ENCODE measurements at regions not wholly inside any gene's neighbourhood (a gene's known extent, or its start where the extent isn't known, plus 50 kb on each side); places are given as distances from the start of the nearest gene placed in this dataset.

DNA sequence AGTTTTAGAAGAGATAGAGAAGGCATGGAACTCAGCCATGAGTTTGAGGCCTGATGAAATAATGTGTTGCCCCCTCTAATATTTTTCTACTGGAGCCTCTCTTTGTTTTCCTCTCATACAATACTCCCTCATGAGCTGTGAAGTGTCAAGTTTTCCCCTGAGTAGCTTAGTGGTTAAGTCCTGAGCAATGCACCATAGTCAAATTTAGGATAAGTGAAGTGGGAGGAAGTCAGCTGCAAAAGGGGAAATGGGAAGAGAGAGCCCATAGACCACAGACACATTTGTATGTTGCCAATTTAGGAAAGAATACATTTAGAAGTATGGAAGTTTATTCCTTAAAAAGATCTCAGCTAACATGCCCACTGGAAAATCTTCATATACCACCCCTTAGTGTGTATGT is 171.5 kb upstream of the NREP start:
- no peaks in the 10 kb centered on the region for H3K4me1 ChIP-seq (ENCODE audit: insufficient read depth, low read length)
- no peaks in the 10 kb centered on the region for H3K9me3 ChIP-seq (ENCODE audit: control insufficient read depth in 1 of 2, insufficient read depth in 1 of 2, low read length in 2 of 2)
- Mint-ChIP-seq H3K9me3 (no peaks in the 10 kb centered on the region), H3K36me3 (ENCODE audit: low read depth) (no peaks in the 10 kb centered on the region), H3K4me1 (ENCODE audit: low read depth) (no peaks in the 10 kb centered on the region), H3K27me3 (no peaks in the 10 kb centered on the region), H3K27ac (no peak overlapping the region), H3K4me3 (no peak overlapping the region)
- DNase-seq: peak in 2 of 14 experiments; percentile 4 to 9
- no peak for ATAC-seq (ENCODE audit: poor library complexity)
- no peak overlapping the region for H3K27ac ChIP-seq (ENCODE audit: low read depth in 1 of 2, low read length in 2 of 2)
- TF ChIP-seq, protein P1, sequence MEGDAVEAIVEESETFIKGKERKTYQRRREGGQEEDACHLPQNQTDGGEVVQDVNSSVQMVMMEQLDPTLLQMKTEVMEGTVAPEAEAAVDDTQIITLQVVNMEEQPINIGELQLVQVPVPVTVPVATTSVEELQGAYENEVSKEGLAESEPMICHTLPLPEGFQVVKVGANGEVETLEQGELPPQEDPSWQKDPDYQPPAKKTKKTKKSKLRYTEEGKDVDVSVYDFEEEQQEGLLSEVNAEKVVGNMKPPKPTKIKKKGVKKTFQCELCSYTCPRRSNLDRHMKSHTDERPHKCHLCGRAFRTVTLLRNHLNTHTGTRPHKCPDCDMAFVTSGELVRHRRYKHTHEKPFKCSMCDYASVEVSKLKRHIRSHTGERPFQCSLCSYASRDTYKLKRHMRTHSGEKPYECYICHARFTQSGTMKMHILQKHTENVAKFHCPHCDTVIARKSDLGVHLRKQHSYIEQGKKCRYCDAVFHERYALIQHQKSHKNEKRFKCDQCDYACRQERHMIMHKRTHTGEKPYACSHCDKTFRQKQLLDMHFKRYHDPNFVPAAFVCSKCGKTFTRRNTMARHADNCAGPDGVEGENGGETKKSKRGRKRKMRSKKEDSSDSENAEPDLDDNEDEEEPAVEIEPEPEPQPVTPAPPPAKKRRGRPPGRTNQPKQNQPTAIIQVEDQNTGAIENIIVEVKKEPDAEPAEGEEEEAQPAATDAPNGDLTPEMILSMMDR (IDR thresholded peaks at IDR 0.05): no peak
- intact Hi-C loops (cut with DNase I, micrococcal nuclease): no loop called here
- ChIA-PET CTCF (no interaction called here), POLR2A (no interaction called here)
- H3K27me3 ChIP-seq (ENCODE audit: control insufficient read depth in 1 of 2, insufficient read depth in 2 of 2, low read length in 2 of 2): no peaks in the 10 kb centered on the region
- no peak overlapping the region for H3K4me3 ChIP-seq (ENCODE audit: low read length)
- no peaks in the 10 kb centered on the region for H3K36me3 ChIP-seq (ENCODE audit: insufficient read depth, low read length)

- Histone ChIP-seq H3K9me3 (ENCODE audit: control insufficient read depth in 1 of 2, insufficient read depth in 1 of 2, low read length in 2 of 2) (no peaks in the 10 kb centered on the region), H3K4me3 (ENCODE audit: low read length) (no peak overlapping the region), H3K4me1 (ENCODE audit: insufficient read depth, low read length) (no peaks in the 10 kb centered on the region), H3K36me3 (ENCODE audit: insufficient read depth, low read length) (no peaks in the 10 kb centered on the region), H3K27ac (ENCODE audit: low read depth in 1 of 2, low read length in 2 of 2) (no peak overlapping the region), H3K27me3 (ENCODE audit: control insufficient read depth in 1 of 2, insufficient read depth in 2 of 2, low read length in 2 of 2) (no peaks in the 10 kb centered on the region)
- no peak overlapping the region for H3K4me3 Mint-ChIP-seq
- H3K9me3 Mint-ChIP-seq: no peaks in the 10 kb centered on the region
- H3K4me1 Mint-ChIP-seq (ENCODE audit: low read depth): no peaks in the 10 kb centered on the region
- H3K27ac Mint-ChIP-seq: no peak overlapping the region
- intact Hi-C loops (cut with DNase I, micrococcal nuclease): no loop called here
- ATAC-seq (ENCODE audit: poor library complexity): no peak
- no peaks in the 10 kb centered on the region for H3K27me3 Mint-ChIP-seq
- no peak for DNase-seq
- no peaks in the 10 kb centered on the region for H3K36me3 Mint-ChIP-seq (ENCODE audit: low read depth)
- CTCF ChIA-PET: no interaction called here
- POLR2A ChIA-PET: no interaction called here
- TF ChIP-seq, protein P1 (IDR thresholded peaks at IDR 0.05): no peak
Observed at GRCh38 chr5:111927191-111927590, 170.2 kb upstream of the NREP start.

DNA sequence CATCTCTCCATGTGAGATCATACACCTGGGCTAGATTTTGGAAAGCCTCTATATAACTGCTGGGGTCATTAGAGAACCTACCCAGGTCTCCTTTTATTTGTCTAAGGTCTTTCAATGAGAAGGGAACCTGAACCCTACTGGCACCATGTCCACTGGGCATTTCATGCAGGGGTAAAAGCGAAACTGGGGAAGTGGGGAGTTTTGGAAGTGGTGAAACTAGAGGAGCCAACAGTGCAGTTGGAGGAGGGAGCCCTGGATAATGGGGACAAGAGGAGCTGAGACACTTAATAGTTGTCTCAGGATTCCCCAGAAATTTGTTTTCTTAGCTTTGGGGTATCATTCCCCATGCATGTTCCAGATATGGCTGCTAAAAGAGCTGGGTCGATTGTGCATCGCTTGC is 169.0 kb upstream of the NREP start:
- no peaks in the 10 kb centered on the region for H3K4me1 ChIP-seq (ENCODE audit: insufficient read depth, low read length)
- H3K27ac ChIP-seq (ENCODE audit: low read depth in 1 of 2, low read length in 2 of 2): no peak overlapping the region
- no peaks in the 10 kb centered on the region for H3K36me3 ChIP-seq (ENCODE audit: insufficient read depth, low read length)
- CTCF ChIA-PET: no interaction called here
- no peaks in the 10 kb centered on the region for H3K9me3 Mint-ChIP-seq
- DNase-seq (no peak), ATAC-seq (ENCODE audit: poor library complexity) (no peak)
- H3K4me3 Mint-ChIP-seq: no peak overlapping the region
- H3K4me3 ChIP-seq (ENCODE audit: low read length): no peak overlapping the region
- POLR2A ChIA-PET: no interaction called here
- intact Hi-C loops (cut with DNase I, micrococcal nuclease): no loop called here
- H3K36me3 Mint-ChIP-seq (ENCODE audit: low read depth): no peaks in the 10 kb centered on the region
- no peaks in the 10 kb centered on the region for H3K4me1 Mint-ChIP-seq (ENCODE audit: low read depth)
- H3K27me3 ChIP-seq (ENCODE audit: control insufficient read depth in 1 of 2, insufficient read depth in 2 of 2, low read length in 2 of 2): no peaks in the 10 kb centered on the region
- no peaks in the 10 kb centered on the region for H3K9me3 ChIP-seq (ENCODE audit: control insufficient read depth in 1 of 2, insufficient read depth in 1 of 2, low read length in 2 of 2)
- TF ChIP-seq, protein P1 (IDR thresholded peaks at IDR 0.05): no peak
- H3K27me3 Mint-ChIP-seq: no peaks in the 10 kb centered on the region
- H3K27ac Mint-ChIP-seq: no peak overlapping the region

Data from CD4-positive, alpha-beta T cell (primary cell).